ENCODE measurements at regions not wholly inside any gene's neighbourhood (a gene's known extent, or its start where the extent isn't known, plus 50 kb on each side); places are given as distances from the start of the nearest gene placed in this dataset.

DNA sequence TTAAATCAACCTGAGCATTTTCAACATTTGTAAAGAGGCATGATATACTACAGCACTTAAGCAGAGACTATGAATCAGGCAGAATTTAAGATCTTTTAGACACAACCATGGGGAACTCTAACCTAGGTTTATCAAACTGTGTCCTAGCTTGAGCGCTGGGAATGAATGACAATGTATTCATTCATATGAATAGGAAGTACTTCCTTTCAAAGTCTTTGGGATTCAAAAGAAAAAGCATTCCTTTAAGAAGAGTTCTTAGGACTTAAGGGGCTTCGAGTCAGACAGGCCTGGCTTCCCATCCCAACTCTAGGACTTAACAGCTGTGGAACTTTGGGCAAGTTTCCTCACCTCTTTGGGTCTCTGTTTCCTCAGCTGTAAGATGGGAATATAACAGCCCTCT is 104.6 kb downstream of the ANAPC4 start:
- TF ChIP-seq POLR2AphosphoS5 (IDR thresholded peaks at IDR 0.05) (no peak), CTCF (IDR thresholded peaks at IDR 0.05) (no peak), POLR2A (IDR thresholded peaks at IDR 0.05) (no peak)
